ENCODE measurements at regions not wholly inside any gene's neighbourhood (a gene's known extent, or its start where the extent isn't known, plus 50 kb on each side); places are given as distances from the start of the nearest gene placed in this dataset.

GRCh38 chr9:13596383-13596970 is 317.0 kb upstream of the MPDZ start:
- TF ChIP-seq, protein P1, sequence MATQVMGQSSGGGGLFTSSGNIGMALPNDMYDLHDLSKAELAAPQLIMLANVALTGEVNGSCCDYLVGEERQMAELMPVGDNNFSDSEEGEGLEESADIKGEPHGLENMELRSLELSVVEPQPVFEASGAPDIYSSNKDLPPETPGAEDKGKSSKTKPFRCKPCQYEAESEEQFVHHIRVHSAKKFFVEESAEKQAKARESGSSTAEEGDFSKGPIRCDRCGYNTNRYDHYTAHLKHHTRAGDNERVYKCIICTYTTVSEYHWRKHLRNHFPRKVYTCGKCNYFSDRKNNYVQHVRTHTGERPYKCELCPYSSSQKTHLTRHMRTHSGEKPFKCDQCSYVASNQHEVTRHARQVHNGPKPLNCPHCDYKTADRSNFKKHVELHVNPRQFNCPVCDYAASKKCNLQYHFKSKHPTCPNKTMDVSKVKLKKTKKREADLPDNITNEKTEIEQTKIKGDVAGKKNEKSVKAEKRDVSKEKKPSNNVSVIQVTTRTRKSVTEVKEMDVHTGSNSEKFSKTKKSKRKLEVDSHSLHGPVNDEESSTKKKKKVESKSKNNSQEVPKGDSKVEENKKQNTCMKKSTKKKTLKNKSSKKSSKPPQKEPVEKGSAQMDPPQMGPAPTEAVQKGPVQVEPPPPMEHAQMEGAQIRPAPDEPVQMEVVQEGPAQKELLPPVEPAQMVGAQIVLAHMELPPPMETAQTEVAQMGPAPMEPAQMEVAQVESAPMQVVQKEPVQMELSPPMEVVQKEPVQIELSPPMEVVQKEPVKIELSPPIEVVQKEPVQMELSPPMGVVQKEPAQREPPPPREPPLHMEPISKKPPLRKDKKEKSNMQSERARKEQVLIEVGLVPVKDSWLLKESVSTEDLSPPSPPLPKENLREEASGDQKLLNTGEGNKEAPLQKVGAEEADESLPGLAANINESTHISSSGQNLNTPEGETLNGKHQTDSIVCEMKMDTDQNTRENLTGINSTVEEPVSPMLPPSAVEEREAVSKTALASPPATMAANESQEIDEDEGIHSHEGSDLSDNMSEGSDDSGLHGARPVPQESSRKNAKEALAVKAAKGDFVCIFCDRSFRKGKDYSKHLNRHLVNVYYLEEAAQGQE (IDR thresholded peaks at IDR 0.05; ENCODE audit: insufficient replicate concordance, low read depth): no peak
- TF ChIP-seq, protein P2, sequence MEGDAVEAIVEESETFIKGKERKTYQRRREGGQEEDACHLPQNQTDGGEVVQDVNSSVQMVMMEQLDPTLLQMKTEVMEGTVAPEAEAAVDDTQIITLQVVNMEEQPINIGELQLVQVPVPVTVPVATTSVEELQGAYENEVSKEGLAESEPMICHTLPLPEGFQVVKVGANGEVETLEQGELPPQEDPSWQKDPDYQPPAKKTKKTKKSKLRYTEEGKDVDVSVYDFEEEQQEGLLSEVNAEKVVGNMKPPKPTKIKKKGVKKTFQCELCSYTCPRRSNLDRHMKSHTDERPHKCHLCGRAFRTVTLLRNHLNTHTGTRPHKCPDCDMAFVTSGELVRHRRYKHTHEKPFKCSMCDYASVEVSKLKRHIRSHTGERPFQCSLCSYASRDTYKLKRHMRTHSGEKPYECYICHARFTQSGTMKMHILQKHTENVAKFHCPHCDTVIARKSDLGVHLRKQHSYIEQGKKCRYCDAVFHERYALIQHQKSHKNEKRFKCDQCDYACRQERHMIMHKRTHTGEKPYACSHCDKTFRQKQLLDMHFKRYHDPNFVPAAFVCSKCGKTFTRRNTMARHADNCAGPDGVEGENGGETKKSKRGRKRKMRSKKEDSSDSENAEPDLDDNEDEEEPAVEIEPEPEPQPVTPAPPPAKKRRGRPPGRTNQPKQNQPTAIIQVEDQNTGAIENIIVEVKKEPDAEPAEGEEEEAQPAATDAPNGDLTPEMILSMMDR (IDR thresholded peaks at IDR 0.05; ENCODE audit: insufficient read depth, low read length): no peak
- no peak for TF ChIP-seq SPI1 (IDR thresholded peaks at IDR 0.05; ENCODE audit: borderline replicate concordance, low read depth)
- TF ChIP-seq GABPA (IDR thresholded peaks at IDR 0.05; ENCODE audit: low read depth): no peak
- no peak for TF ChIP-seq POLR2AphosphoS5 (IDR thresholded peaks at IDR 0.05; ENCODE audit: low read depth)
- no peak for DNase-seq (ENCODE audit: low read depth in 1 of 2, low spot score in 1 of 2)
- Histone ChIP-seq H3K4me3 (replicated peaks; ENCODE audit: insufficient read depth, low read length) (no peak overlapping the region), H3K27me3 (ENCODE audit: insufficient read depth, poor library complexity, severe bottlenecking) (no peaks in the 10 kb centered on the region), H3K27ac (replicated peaks) (no peak overlapping the region)

GRCh38 chr9:13590996-13591395 is 311.5 kb upstream of the MPDZ start:
- Histone ChIP-seq H3K27ac (replicated peaks) (no peak overlapping the region), H3K27me3 (ENCODE audit: insufficient read depth, poor library complexity, severe bottlenecking) (no peaks in the 10 kb centered on the region), H3K4me3 (replicated peaks; ENCODE audit: insufficient read depth, low read length) (no peak overlapping the region)
- DNase-seq (ENCODE audit: low read depth in 1 of 2, low spot score in 1 of 2): no peak
- TF ChIP-seq GABPA (IDR thresholded peaks at IDR 0.05; ENCODE audit: low read depth): no peak
- no peak for TF ChIP-seq POLR2AphosphoS5 (IDR thresholded peaks at IDR 0.05; ENCODE audit: low read depth)
- TF ChIP-seq, protein P2 (IDR thresholded peaks at IDR 0.05; ENCODE audit: insufficient read depth, low read length): no peak
- TF ChIP-seq, protein P1 (IDR thresholded peaks at IDR 0.05; ENCODE audit: insufficient replicate concordance, low read depth): no peak
- no peak for TF ChIP-seq SPI1 (IDR thresholded peaks at IDR 0.05; ENCODE audit: borderline replicate concordance, low read depth)

- no peak overlapping the region for H3K4me3 ChIP-seq (replicated peaks; ENCODE audit: insufficient read depth, low read length)
- H3K27ac ChIP-seq (replicated peaks): no peak overlapping the region
- TF ChIP-seq, protein P1 (IDR thresholded peaks at IDR 0.05; ENCODE audit: insufficient replicate concordance, low read depth): no peak
- TF ChIP-seq SPI1 (IDR thresholded peaks at IDR 0.05; ENCODE audit: borderline replicate concordance, low read depth) (no peak), GABPA (IDR thresholded peaks at IDR 0.05; ENCODE audit: low read depth) (no peak)
- H3K27me3 ChIP-seq (ENCODE audit: insufficient read depth, poor library complexity, severe bottlenecking): no peaks in the 10 kb centered on the region
- DNase-seq (ENCODE audit: low read depth in 1 of 2, low spot score in 1 of 2): no peak
These were observed 309.7 kb upstream of the MPDZ start for GRCh38 chr9:13589034-13589737.
